Keratinocyte (primary cell): ENCODE measurements at regions not wholly inside any gene's neighbourhood (a gene's known extent, or its start where the extent isn't known, plus 50 kb on each side); places are given as distances from the start of the nearest gene placed in this dataset.
"Not testable (repeated sequence)": the region's sequence is repeated elsewhere in the genome, so short reads cannot be mapped to it uniquely, and the experiment has no call there.

Experiments used
- DNase-seq: peaks from one replicate; pipeline ENCODE4 v3.0.0-alpha.2; 2011; ENCODE audit warnings: low read depth, missing footprints, low spot score
- FAIRE-seq: peaks from 2 replicates; lab custom pipeline; 2011; peaks lifted over from hg19 to GRCh38; lab: Jason Lieb, UNC
- H2AFZ ChIP-seq: 2 replicates; pipeline ENCODE4 v1.6.0; 2012; ENCODE audit warnings: low read length, control low read depth, inconsistent platforms; ENCODE audit not compliant: control insufficient read depth
- H3K27ac ChIP-seq: 2 replicates; pipeline ENCODE4 v1.5.1; 2011; ENCODE audit warnings: low read length; ENCODE audit not compliant: control insufficient read depth, insufficient read depth
- H3K27me3 ChIP-seq: 3 replicates; pipeline ENCODE4 v1.6.0; 2011; ENCODE audit warnings: low read length; ENCODE audit not compliant: control insufficient read depth, insufficient read depth; ENCODE audit errors: extremely low read depth
- H3K36me3 ChIP-seq, 2 experiments: 2 replicates in 1 of 2; 3 replicates in 1 of 2; pipeline ENCODE4 v1.5.1; 2011; ENCODE audit warnings: low read length in 2 of 2, mild to moderate bottlenecking in 1 of 2; ENCODE audit not compliant: control insufficient read depth in 2 of 2, insufficient read depth in 2 of 2; ENCODE audit errors: extremely low read depth in 1 of 2
- H3K4me1 ChIP-seq: 3 replicates; pipeline ENCODE4 v1.5.1; 2011; ENCODE audit warnings: low read length; ENCODE audit not compliant: control insufficient read depth, insufficient read depth; ENCODE audit errors: extremely low read depth
- H3K4me2 ChIP-seq: 3 replicates; pipeline ENCODE4 v1.6.0; 2011; ENCODE audit warnings: low read depth, low read length; ENCODE audit not compliant: control insufficient read depth, insufficient read depth; ENCODE audit errors: extremely low read depth
- H3K4me3 ChIP-seq, 3 experiments: fragments of 200-600 bp in 1 of 3; sonication (generic) in 1 of 3; 2 replicates in 2 of 3; 3 replicates in 1 of 3; pipeline ENCODE4 v1.5.1; 2011 to 2016; ENCODE audit warnings: low read length in 3 of 3, mild to moderate bottlenecking in 3 of 3, control low read depth in 2 of 3, inconsistent platforms in 1 of 3, low read depth in 1 of 3, mixed read lengths in 1 of 3, mixed run types in 1 of 3, moderate library complexity in 1 of 3; ENCODE audit not compliant: control insufficient read depth in 2 of 3, insufficient read depth in 2 of 3; ENCODE audit errors: extremely low read depth in 1 of 3
- H3K79me2 ChIP-seq: 2 replicates; pipeline ENCODE4 v1.6.0; 2012; ENCODE audit warnings: low read length; ENCODE audit not compliant: control insufficient read depth, insufficient read depth
- H3K9ac ChIP-seq: 3 replicates; pipeline ENCODE4 v1.6.0; 2011; ENCODE audit warnings: low read length; ENCODE audit not compliant: control insufficient read depth, insufficient read depth; ENCODE audit errors: extremely low read depth
- H3K9me1 ChIP-seq: 3 replicates; pipeline ENCODE4 v1.6.0; 2011; ENCODE audit warnings: low read length; ENCODE audit not compliant: control insufficient read depth, insufficient read depth; ENCODE audit errors: extremely low read depth
- H3K9me3 ChIP-seq: 2 replicates; pipeline ENCODE4 v1.5.1; 2012; ENCODE audit warnings: low read depth, low read length; ENCODE audit not compliant: control insufficient read depth
- H4K20me1 ChIP-seq: 3 replicates; pipeline ENCODE4 v1.6.0; 2011; ENCODE audit warnings: low read length; ENCODE audit not compliant: control insufficient read depth, insufficient read depth; ENCODE audit errors: extremely low read depth
- EZH2 ChIP-seq: IDR thresholded peaks from one replicate; pipeline ENCODE4 v1.6.1; 2012; ENCODE audit warnings: inconsistent platforms, mild to moderate bottlenecking, low read length, moderate library complexity
- dilution Hi-C: fragments of 300-500 bp; cut with MboI; formaldehyde crosslinking; loops from one replicate; pipeline ENCODE4 v1.7.0; 2020; ENCODE audit warnings: low sequenced_read_pairs; ENCODE audit not compliant: extremely low pct_ligation_motif_present

GRCh38 chr2:95670686-95671085, 78.9 kb downstream of the TRIM43 start:
- H3K27ac ChIP-seq, result no peak overlapping the region
- H3K79me2 ChIP-seq, result no peaks in the 10 kb centered on the region
- no peak overlapping the region for H3K4me3 ChIP-seq
- H3K36me3 ChIP-seq, result no peaks in the 10 kb centered on the region
- H3K4me1 ChIP-seq, result peaks cover 10% of the 10 kb centered on the region
- no peak overlapping the region for H3K4me2 ChIP-seq
- no peaks in the 10 kb centered on the region for H3K9me1 ChIP-seq
- no peak for TF ChIP-seq EZH2
- H3K9me3 ChIP-seq, result no peaks in the 10 kb centered on the region
- DNase-seq (no peak), FAIRE-seq (peak; percentile 67)
- H3K9ac ChIP-seq, result no peak overlapping the region
- peaks cover 4% of the 10 kb centered on the region for H3K27me3 ChIP-seq
- dilution Hi-C loops, result no loop called here
- H4K20me1 ChIP-seq, result no peaks in the 10 kb centered on the region
- H2AFZ ChIP-seq, result no peak overlapping the region

GRCh38 chr2:95671171-95671570, 79.4 kb downstream of the TRIM43 start:
- FAIRE-seq, result peak; percentile 9
- H3K27me3 ChIP-seq, H3K9ac ChIP-seq, dilution Hi-C loops, H4K20me1 ChIP-seq, H3K4me3 ChIP-seq, H3K4me2 ChIP-seq, DNase-seq, H3K79me2 ChIP-seq, H3K4me1 ChIP-seq, H3K27ac ChIP-seq, H2AFZ ChIP-seq, H3K9me1 ChIP-seq, H3K36me3 ChIP-seq, H3K9me3 ChIP-seq: not testable (repeated sequence)

GRCh38 chr2:95671992-95672391, 80.2 kb downstream of the TRIM43 start:
- H3K9me3 ChIP-seq, H3K4me3 ChIP-seq, H3K4me1 ChIP-seq, H3K79me2 ChIP-seq, H3K27me3 ChIP-seq, H3K4me2 ChIP-seq, H4K20me1 ChIP-seq, H3K36me3 ChIP-seq, dilution Hi-C loops, DNase-seq, H2AFZ ChIP-seq, H3K9ac ChIP-seq, H3K9me1 ChIP-seq, H3K27ac ChIP-seq: not testable (repeated sequence)
- FAIRE-seq, result peak; percentile 13

GRCh38 chr2:95672500-95672899, 80.7 kb downstream of the TRIM43 start:
- H4K20me1 ChIP-seq, H3K79me2 ChIP-seq, DNase-seq, H3K9me1 ChIP-seq, dilution Hi-C loops, H3K9me3 ChIP-seq, H3K4me2 ChIP-seq, H3K9ac ChIP-seq, H2AFZ ChIP-seq, H3K4me1 ChIP-seq, H3K27me3 ChIP-seq, H3K27ac ChIP-seq, H3K36me3 ChIP-seq, H3K4me3 ChIP-seq: not testable (repeated sequence)
- FAIRE-seq, result peak; percentile 75
